Breast epithelium (tissue), 3 donors: ENCODE measurements at regions not wholly inside any gene's neighbourhood (a gene's known extent, or its start where the extent isn't known, plus 50 kb on each side); places are given as distances from the start of the nearest gene placed in this dataset.

Source experiments
- POLR2A ChIP-seq: fragments of 450-650 bp; IDR thresholded peaks from one replicate; pipeline ENCODE4 v1.6.1; 2016; ENCODE audit warnings: antibody characterized with exemption, mild to moderate bottlenecking, moderate library complexity
- POLR2AphosphoS5 ChIP-seq, 3 donors: sonication (generic); formaldehyde crosslinking; IDR thresholded peaks; one replicate each; pipeline ENCODE4 v1.6.1; 2017; ENCODE audit warnings: antibody characterized with exemption in 3 of 3
- TF ChIP-seq, protein P1 (sequence below), 3 donors: fragments of 450-650 bp; IDR thresholded peaks; one replicate each; pipeline ENCODE4 v1.5.1; 2016 to 2017; ENCODE audit warnings: antibody characterized with exemption in 3 of 3, mild to moderate bottlenecking in 3 of 3, moderate library complexity in 3 of 3

DNA sequence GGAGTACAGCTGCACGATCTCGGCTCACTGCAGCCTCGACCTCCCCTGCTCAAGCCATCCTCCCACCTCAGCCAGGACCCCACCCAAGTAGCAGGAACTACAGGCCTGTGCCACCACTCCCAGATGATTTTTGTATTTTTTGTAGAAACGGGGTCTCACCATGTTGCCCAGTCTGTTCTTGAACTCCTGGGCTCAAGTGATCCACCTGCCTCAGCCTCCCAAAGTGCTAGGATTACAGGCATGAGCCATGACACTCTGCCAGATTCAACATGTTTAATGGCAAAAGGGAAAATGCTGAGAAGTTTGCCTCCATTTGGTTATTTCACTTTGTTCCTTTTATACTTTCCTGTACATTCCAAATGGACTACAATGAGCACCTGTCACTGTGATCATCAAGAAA is 65.8 kb downstream of the ZIC5 start:
- TF ChIP-seq, protein P1, sequence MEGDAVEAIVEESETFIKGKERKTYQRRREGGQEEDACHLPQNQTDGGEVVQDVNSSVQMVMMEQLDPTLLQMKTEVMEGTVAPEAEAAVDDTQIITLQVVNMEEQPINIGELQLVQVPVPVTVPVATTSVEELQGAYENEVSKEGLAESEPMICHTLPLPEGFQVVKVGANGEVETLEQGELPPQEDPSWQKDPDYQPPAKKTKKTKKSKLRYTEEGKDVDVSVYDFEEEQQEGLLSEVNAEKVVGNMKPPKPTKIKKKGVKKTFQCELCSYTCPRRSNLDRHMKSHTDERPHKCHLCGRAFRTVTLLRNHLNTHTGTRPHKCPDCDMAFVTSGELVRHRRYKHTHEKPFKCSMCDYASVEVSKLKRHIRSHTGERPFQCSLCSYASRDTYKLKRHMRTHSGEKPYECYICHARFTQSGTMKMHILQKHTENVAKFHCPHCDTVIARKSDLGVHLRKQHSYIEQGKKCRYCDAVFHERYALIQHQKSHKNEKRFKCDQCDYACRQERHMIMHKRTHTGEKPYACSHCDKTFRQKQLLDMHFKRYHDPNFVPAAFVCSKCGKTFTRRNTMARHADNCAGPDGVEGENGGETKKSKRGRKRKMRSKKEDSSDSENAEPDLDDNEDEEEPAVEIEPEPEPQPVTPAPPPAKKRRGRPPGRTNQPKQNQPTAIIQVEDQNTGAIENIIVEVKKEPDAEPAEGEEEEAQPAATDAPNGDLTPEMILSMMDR (IDR thresholded peaks at IDR 0.05), result no peak
- TF ChIP-seq POLR2A (no peak), POLR2AphosphoS5 (IDR thresholded peaks at IDR 0.05) (no peak)
